ENCODE measurements at regions not wholly inside any gene's neighbourhood (a gene's known extent, or its start where the extent isn't known, plus 50 kb on each side); places are given as distances from the start of the nearest gene placed in this dataset.

DNA sequence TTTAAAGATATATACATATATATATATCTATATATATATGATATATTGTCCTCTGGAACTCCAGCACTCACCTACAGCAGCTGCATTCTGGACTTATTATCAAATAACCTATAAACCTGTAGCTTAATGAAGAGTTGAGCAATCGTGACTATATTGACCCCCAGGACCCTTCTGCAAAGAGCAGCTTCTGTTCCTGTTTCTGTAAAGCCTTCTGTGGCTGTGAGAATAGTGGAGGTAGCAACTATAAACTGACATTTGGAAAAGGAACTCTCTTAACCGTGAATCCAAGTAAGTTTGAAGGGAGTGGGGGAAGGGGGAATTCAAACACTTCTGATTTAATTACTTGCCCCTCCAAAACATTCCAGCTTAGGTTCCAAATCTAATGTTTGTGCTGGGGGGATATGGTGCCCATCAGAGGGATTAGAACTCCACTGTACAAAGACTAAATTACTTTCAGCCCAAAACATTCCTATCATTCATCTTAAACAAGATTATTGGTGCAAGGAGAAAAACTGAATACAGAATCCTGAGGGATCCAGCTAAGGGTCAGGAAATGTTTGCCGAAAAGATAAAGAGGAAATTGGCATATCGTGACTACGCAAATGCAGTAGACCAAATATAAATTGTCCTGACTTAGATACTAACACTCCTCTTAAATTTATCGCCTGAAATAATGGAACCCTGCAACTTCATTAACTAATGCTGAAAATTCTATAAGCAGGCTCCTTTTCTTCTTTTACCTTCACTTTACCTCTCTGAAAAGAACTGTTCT lies 106.1 kb downstream of the DAD1 start:
- no peaks in the 10 kb centered on the region for H3K27me3 ChIP-seq
- 68 to 80% (median 73%) methylated on average over 6 of the region's 6 CpGs for WGBS, 4 donors
- TF ChIP-seq, protein P1, sequence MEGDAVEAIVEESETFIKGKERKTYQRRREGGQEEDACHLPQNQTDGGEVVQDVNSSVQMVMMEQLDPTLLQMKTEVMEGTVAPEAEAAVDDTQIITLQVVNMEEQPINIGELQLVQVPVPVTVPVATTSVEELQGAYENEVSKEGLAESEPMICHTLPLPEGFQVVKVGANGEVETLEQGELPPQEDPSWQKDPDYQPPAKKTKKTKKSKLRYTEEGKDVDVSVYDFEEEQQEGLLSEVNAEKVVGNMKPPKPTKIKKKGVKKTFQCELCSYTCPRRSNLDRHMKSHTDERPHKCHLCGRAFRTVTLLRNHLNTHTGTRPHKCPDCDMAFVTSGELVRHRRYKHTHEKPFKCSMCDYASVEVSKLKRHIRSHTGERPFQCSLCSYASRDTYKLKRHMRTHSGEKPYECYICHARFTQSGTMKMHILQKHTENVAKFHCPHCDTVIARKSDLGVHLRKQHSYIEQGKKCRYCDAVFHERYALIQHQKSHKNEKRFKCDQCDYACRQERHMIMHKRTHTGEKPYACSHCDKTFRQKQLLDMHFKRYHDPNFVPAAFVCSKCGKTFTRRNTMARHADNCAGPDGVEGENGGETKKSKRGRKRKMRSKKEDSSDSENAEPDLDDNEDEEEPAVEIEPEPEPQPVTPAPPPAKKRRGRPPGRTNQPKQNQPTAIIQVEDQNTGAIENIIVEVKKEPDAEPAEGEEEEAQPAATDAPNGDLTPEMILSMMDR (IDR thresholded peaks at IDR 0.05), result no peak
- TF ChIP-seq POLR2A (IDR thresholded peaks at IDR 0.05), result no peak
- H3K4me1 ChIP-seq (replicated peaks in 1 of 2), result peaks cover 0 to 11% of the 10 kb centered on the region in 2 donors
- H3K9me3 ChIP-seq (replicated peaks in 1 of 3), result no peaks in the 10 kb centered on the region
- no peak overlapping the region for H3K4me3 ChIP-seq
- H3K27ac ChIP-seq, result no peak overlapping the region
- intact Hi-C loops (cut with DNase I), result no loop called here
- no peak for DNase-seq
- no peaks in the 10 kb centered on the region for H3K36me3 ChIP-seq (replicated peaks in 1 of 2)

DNA sequence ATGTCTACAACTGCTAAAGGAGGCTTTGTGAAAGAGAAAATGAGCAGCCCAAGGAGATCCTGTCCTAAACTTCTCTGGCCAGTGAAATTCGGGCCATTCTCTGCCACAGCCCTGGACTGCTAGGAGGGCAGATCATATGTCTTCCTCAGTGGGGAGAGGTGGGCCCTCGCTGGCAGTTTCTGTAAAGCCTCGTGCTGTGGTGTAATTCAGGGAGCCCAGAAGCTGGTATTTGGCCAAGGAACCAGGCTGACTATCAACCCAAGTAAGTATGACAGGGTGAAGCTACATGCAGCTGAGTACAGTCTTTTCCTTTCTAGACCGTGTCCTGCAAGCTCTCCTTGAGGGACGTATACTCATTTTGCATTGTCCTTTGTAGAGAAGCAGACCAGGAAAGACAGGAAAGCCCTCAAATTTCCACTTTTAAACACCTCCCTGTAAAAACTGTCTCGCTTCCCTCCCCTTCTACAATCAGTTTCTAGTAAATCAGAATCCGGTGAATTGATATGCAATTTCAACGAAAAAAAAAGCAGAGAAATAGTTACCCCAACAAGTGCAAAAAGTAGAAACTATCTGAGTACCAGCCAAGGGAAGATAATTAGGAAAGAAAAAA lies 106.8 kb downstream of the DAD1 start:
- H3K27me3 ChIP-seq, result no peaks in the 10 kb centered on the region
- no peak for TF ChIP-seq POLR2A (IDR thresholded peaks at IDR 0.05)
- TF ChIP-seq, protein P1 (IDR thresholded peaks at IDR 0.05), result no peak
- no peak overlapping the region for H3K27ac ChIP-seq
- no peak for DNase-seq
- H3K36me3 ChIP-seq (replicated peaks in 1 of 2), result no peaks in the 10 kb centered on the region
- H3K9me3 ChIP-seq (replicated peaks in 1 of 3), result no peaks in the 10 kb centered on the region
- H3K4me1 ChIP-seq (replicated peaks in 1 of 2), result peaks cover 0 to 7% of the 10 kb centered on the region in 2 donors
- intact Hi-C loops (cut with DNase I), result no loop called here
- H3K4me3 ChIP-seq, result no peak overlapping the region
- 65 to 80% (median 74%) methylated on average over 8 of the region's 8 CpGs for WGBS, 4 donors

DNA sequence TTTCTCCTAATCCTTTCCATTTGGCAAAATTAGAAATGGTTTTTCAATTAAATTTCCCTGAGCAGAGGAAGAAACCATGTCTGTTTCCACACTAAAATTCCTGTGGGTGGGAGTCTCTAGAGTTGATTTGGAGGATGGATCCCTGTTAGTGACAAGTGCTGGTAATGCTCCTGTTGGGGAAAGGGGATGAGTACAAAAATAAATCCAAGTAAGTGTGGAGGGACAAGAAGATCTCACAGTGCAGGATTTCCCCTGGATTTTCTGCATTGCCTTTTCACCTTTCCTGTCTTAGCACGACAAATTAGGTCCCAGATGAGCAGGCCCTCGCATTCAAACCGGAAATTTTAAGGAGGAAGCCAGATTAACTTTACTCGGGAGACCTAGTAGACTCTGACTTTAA lies 107.5 kb downstream of the DAD1 start:
- TF ChIP-seq, protein P1 (IDR thresholded peaks at IDR 0.05), result no peak
- TF ChIP-seq POLR2A (IDR thresholded peaks at IDR 0.05), result no peak
- Histone ChIP-seq H3K27ac (no peak overlapping the region), H3K9me3 (replicated peaks in 1 of 3) (no peaks in the 10 kb centered on the region), H3K4me3 (no peak overlapping the region), H3K4me1 (replicated peaks in 1 of 2) (peaks cover 0 to 8% of the 10 kb centered on the region in 2 donors), H3K36me3 (replicated peaks in 1 of 2) (no peaks in the 10 kb centered on the region), H3K27me3 (no peaks in the 10 kb centered on the region)
- intact Hi-C loops (cut with DNase I), result no loop called here
- 61 to 72% (median 64%) methylated on average over 4 of the region's 4 CpGs for WGBS, 4 donors
- DNase-seq, result no peak

DNA sequence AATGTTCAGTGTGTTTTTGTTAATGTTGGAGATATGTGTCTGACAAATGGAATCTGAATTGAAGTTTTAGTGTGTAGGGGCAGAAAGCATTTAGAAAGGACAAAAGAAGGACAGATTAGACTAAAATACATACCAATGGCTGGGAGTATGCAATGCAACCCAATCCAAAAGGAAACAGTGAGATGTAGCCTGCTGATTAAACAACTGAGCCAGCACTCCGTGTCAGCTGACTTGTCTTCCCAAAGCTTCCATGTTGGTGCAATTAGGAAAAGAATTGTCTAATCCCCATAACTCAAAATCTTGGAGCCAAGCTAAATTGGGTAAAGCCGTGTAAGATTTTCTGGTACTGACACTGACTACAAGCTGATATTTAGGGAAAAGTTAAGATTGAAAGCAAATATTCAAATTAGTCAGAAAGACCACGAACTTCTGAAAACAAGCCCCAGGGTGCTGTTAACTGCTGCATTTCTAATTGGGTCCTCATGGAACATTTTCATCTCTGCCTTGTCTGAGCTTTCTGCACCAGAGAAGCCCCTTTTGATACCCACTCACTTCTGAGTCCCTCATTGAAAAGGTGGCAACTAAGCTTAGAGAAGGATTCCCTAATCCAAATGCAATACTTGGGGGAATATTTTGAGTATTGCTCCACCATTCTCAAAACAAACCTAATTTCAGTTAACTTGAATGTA lies 109.1 kb downstream of the DAD1 start:
- H3K27me3 ChIP-seq, result no peaks in the 10 kb centered on the region
- no peak overlapping the region for H3K4me3 ChIP-seq
- TF ChIP-seq POLR2A (IDR thresholded peaks at IDR 0.05), result no peak
- TF ChIP-seq, protein P1 (IDR thresholded peaks at IDR 0.05), result no peak
- 50 to 71% (median 58%) methylated on average over 3 of the region's 3 CpGs for WGBS, 4 donors
- peaks cover 0 to 9% of the 10 kb centered on the region in 2 donors for H3K4me1 ChIP-seq (replicated peaks in 1 of 2)
- intact Hi-C loops (cut with DNase I), result loop anchor here in 1 of 2 donors (10.0 kb wide), 1 partner anchor 165 kb away; no protein-coding TSS in a partner anchor
- no peaks in the 10 kb centered on the region for H3K9me3 ChIP-seq (replicated peaks in 1 of 3)
- no peaks in the 10 kb centered on the region for H3K36me3 ChIP-seq (replicated peaks in 1 of 2)
- no peak for DNase-seq
- H3K27ac ChIP-seq, result no peak overlapping the region

All from adrenal gland (tissue), 9 donors.